ENCODE measurements at regions not wholly inside any gene's neighbourhood (a gene's known extent, or its start where the extent isn't known, plus 50 kb on each side); places are given as distances from the start of the nearest gene placed in this dataset.

DNA sequence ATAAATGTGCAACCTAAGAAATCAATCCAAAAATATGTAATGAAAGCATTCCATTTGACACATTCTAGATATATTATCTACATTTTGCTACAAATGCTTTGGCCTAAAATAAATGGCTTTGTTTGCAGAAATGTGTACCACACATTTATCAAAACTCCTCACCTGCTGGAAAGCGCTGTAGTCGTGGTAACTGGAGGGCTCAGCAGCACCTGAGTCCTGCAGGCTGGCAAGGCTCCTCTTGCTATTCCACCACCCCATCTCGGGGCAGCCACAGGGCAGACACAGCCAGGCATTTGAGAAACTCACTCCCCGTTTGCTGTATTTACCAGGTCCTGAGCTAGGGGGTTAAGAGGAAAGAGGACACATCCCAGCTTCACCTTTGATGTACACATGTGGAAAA, 68.1 kb upstream of the TOMM7 start:
- ATAC-seq (no peak), DNase-seq (no peak)
- TF ChIP-seq, protein P1, sequence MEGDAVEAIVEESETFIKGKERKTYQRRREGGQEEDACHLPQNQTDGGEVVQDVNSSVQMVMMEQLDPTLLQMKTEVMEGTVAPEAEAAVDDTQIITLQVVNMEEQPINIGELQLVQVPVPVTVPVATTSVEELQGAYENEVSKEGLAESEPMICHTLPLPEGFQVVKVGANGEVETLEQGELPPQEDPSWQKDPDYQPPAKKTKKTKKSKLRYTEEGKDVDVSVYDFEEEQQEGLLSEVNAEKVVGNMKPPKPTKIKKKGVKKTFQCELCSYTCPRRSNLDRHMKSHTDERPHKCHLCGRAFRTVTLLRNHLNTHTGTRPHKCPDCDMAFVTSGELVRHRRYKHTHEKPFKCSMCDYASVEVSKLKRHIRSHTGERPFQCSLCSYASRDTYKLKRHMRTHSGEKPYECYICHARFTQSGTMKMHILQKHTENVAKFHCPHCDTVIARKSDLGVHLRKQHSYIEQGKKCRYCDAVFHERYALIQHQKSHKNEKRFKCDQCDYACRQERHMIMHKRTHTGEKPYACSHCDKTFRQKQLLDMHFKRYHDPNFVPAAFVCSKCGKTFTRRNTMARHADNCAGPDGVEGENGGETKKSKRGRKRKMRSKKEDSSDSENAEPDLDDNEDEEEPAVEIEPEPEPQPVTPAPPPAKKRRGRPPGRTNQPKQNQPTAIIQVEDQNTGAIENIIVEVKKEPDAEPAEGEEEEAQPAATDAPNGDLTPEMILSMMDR (IDR thresholded peaks at IDR 0.05): no peak
- no peak overlapping the region for H3K27ac ChIP-seq
- no peaks in the 10 kb centered on the region for H3K27me3 ChIP-seq
- 89 to 91% methylated on average over 4 of the region's 4 CpGs for WGBS, 2 donors
- H3K9me3 ChIP-seq: no peaks in the 10 kb centered on the region
- intact Hi-C loops (cut with DNase I): no loop called here
- no peaks in the 10 kb centered on the region for H3K36me3 ChIP-seq
- peaks cover 0 to 8% (median 5%) of the 10 kb centered on the region in 9 donors for H3K4me1 ChIP-seq
- no peak overlapping the region for H3K4me3 ChIP-seq

DNA sequence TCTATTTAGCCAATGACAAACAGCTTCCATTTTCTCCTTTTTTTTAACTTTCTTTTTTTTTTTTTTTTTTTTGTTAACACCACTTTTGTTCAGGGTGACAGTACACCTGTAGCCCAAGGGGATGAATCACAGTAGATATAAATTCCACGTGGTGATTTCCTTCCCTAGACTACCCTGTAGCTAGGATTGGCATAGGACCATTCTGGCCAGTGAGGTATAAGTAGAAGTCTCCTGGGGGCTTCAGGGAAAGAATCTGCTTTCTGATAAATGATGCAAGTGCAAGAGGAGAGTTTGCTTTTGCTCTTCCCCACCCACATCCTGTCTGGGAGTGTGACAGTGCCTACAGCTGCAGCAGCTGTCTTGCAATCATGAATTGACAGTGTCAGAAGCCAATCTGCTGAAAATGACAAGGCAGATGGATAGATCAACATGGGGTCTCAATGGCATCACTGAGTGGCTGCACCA, 63.2 kb upstream of the TOMM7 start:
- Histone ChIP-seq H3K4me3 (no peak overlapping the region), H3K27ac (peak overlapping the region in 2 of 10 donors; percentile 28 to 37), H3K4me1 (peaks cover 0 to 19% (median 6%) of the 10 kb centered on the region in 9 donors), H3K36me3 (no peaks in the 10 kb centered on the region), H3K27me3 (no peaks in the 10 kb centered on the region), H3K9me3 (no peaks in the 10 kb centered on the region)
- 26 to 41% methylated on average over 1 of the region's 1 CpG for WGBS, 2 donors
- TF ChIP-seq, protein P1 (IDR thresholded peaks at IDR 0.05): no peak
- intact Hi-C loops (cut with DNase I): no loop called here
- ATAC-seq (peak in 2 of 8 donors; percentile 8 to 41), DNase-seq (no peak)

DNA sequence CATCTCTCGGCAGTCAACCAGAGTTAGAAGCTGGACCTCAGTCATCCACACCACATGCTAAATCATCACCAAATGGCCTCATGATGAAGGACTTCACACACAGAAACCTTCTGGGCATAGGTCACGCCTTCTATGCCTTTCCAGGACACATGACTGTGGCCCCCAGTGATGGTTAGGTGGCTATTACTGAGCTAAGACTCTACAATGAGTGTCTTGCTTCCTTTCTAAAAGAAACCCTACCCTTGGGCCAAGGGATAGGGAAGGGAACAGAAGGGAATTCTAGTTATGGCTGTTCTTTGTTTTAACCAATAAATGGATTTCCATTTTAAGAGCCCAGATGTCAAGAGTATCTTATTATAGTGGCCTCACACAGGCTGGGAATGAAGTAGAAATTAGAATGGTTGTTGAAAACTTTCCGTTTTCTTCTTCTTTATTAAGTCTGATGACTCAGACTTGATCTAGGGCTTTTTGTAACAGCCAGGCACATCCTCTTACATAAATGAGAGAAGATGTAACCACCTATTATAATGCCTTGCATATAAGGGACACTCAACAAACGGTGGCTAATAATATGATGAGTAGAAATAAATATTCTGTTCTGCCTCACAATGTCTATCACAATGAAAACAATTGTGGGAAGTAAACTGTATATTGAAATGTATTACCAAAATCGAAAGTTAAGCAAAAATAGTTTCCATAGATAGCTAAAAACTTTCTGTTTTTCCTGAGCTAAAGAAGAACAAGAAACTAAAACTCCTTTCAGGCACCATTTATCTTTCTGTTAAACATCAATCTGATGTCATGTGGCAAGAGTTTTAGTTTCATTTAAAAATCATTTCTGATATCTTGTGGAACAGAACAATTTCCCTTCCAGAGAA, 62.5 kb upstream of the TOMM7 start:
- TF ChIP-seq, protein P1 (IDR thresholded peaks at IDR 0.05): no peak
- ATAC-seq (no peak), DNase-seq (no peak)
- intact Hi-C loops (cut with DNase I): no loop called here
- H3K4me1 ChIP-seq: peaks cover 0 to 19% (median 6%) of the 10 kb centered on the region in 9 donors
- 72 to 78% methylated on average over 5 of the region's 5 CpGs for WGBS, 2 donors
- H3K36me3 ChIP-seq: no peaks in the 10 kb centered on the region
- no peak overlapping the region for H3K4me3 ChIP-seq
- H3K27me3 ChIP-seq: no peaks in the 10 kb centered on the region
- H3K27ac ChIP-seq: peak overlapping the region in 3 of 10 donors; percentile 13 to 37 (median 28)
- no peaks in the 10 kb centered on the region for H3K9me3 ChIP-seq

DNA sequence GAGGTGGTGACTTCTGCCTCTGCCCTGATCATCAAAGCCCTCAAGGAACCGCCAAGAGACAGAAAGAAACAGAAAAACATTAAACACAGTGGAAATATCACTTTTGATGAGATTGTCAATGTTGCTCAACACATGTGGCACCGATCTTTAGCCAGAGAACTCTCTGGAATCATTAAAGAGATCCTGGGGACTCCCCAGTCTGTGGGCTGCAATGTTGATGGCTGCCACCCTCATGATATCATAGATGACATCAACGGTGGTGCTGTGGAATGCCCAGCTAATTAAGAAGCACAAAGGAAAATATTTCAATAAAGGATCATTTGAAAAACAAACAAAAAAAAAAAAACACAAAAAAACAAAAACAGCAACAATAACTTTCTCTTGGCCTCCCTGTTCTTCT, 59.5 kb upstream of the TOMM7 start:
- 92% methylated on average over 3 of the region's 3 CpGs for WGBS, 2 donors

More for the DNA sequence above, 59.5 kb upstream of the TOMM7 start:
- H3K27me3 ChIP-seq: no peaks in the 10 kb centered on the region
- H3K27ac ChIP-seq: no peak overlapping the region
- H3K4me1 ChIP-seq: peaks cover 0 to 19% (median 6%) of the 10 kb centered on the region in 9 donors
- intact Hi-C loops (cut with DNase I): no loop called here
- no peaks in the 10 kb centered on the region for H3K9me3 ChIP-seq
- DNase-seq (no peak), ATAC-seq (no peak)
- TF ChIP-seq, protein P1 (IDR thresholded peaks at IDR 0.05): no peak
- no peaks in the 10 kb centered on the region for H3K36me3 ChIP-seq
- no peak overlapping the region for H3K4me3 ChIP-seq
